ENCODE measurements at regions not wholly inside any gene's neighbourhood (a gene's known extent, or its start where the extent isn't known, plus 50 kb on each side); places are given as distances from the start of the nearest gene placed in this dataset.

DNA sequence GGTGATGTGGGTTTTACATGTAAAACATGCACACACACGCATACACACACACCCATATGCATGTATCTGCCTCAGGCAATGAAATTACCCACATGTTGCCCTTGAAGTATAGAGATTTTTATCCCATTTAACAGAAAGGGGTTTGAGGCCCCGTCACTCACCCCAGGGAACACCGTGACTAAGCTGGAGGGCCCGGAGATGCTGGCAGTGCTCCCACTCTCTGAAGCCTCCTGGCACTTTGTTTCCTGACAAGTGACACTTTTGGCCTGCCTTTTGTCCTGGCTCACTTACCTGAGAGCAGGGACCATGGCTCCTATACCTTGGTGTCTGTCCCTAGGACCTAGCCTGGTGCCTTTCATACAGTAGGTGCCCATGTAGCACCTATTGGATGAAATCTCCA is 50.0 kb upstream of the TNRC6C start:
- H3K4me1 ChIP-seq (ENCODE audit: control insufficient read depth, extremely low read depth, insufficient read depth, low read length) = no peaks in the 10 kb centered on the region
- H3K9ac ChIP-seq (ENCODE audit: insufficient read depth, low read length) = no peak overlapping the region
- DNase-seq (ENCODE audit: low read depth in 2 of 2) = no peak
- no peaks in the 10 kb centered on the region for H3K79me2 ChIP-seq (ENCODE audit: control insufficient read depth, insufficient read depth, low read length)
- H3K4me2 ChIP-seq (ENCODE audit: extremely low read depth, insufficient read depth, low read length) = no peak overlapping the region
- H3K27me3 ChIP-seq (ENCODE audit: control insufficient read depth, insufficient read depth, low read length) = peaks cover 17% of the 10 kb centered on the region
- no peak overlapping the region for H3K4me3 ChIP-seq (replicated peaks in 1 of 4; ENCODE audit: control extremely low read depth in 1 of 4, insufficient read depth in 1 of 4, low read depth in 3 of 4, low read length in 4 of 4)
- H4K20me1 ChIP-seq (ENCODE audit: control insufficient read depth, extremely low read depth, insufficient read depth, low read length) = no peaks in the 10 kb centered on the region
- no peak for TF ChIP-seq EZH2 (IDR thresholded peaks at IDR 0.05; ENCODE audit: low read length, missing control alignments)
- TF ChIP-seq, protein P1, sequence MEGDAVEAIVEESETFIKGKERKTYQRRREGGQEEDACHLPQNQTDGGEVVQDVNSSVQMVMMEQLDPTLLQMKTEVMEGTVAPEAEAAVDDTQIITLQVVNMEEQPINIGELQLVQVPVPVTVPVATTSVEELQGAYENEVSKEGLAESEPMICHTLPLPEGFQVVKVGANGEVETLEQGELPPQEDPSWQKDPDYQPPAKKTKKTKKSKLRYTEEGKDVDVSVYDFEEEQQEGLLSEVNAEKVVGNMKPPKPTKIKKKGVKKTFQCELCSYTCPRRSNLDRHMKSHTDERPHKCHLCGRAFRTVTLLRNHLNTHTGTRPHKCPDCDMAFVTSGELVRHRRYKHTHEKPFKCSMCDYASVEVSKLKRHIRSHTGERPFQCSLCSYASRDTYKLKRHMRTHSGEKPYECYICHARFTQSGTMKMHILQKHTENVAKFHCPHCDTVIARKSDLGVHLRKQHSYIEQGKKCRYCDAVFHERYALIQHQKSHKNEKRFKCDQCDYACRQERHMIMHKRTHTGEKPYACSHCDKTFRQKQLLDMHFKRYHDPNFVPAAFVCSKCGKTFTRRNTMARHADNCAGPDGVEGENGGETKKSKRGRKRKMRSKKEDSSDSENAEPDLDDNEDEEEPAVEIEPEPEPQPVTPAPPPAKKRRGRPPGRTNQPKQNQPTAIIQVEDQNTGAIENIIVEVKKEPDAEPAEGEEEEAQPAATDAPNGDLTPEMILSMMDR (conservative IDR thresholded peaks at IDR 0.05 in 1 of 2, IDR thresholded peaks at IDR 0.05 in 1 of 2; ENCODE audit: low read depth in 1 of 2, low read length in 2 of 2) = no peak
- no peaks in the 10 kb centered on the region for H3K36me3 ChIP-seq (ENCODE audit: control insufficient read depth, insufficient read depth, low read length)
- no peak overlapping the region for H3K27ac ChIP-seq (ENCODE audit: insufficient read depth, low read length)
- no peak overlapping the region for H2AFZ ChIP-seq (ENCODE audit: low read length)
- H3K9me3 ChIP-seq (ENCODE audit: control insufficient read depth, insufficient read depth, low read depth, low read length) = no peaks in the 10 kb centered on the region
